Endothelial cell (in vitro differentiated cells): ENCODE measurements at regions not wholly inside any gene's neighbourhood (a gene's known extent, or its start where the extent isn't known, plus 50 kb on each side); places are given as distances from the start of the nearest gene placed in this dataset.

Source experiments
- DNase-seq: peaks from one replicate; pipeline ENCODE4 v3.0.0; 2021; ENCODE audit warnings: low spot score
- H3K27ac Mint-ChIP-seq: one replicate; pipeline ENCODE4 v1.8.0; 2021; ENCODE audit warnings: mixed read lengths, inconsistent platforms; ENCODE audit not compliant: unreplicated experiment
- H3K27me3 Mint-ChIP-seq: one replicate; pipeline ENCODE4 v1.8.0; 2021; ENCODE audit warnings: mild to moderate bottlenecking, moderate library complexity, mixed read lengths, inconsistent platforms; ENCODE audit not compliant: unreplicated experiment
- H3K36me3 Mint-ChIP-seq: one replicate; pipeline ENCODE4 v1.8.0; 2021; ENCODE audit warnings: mild to moderate bottlenecking, low read depth, mixed read lengths, inconsistent platforms; ENCODE audit not compliant: unreplicated experiment
- H3K4me1 Mint-ChIP-seq: one replicate; pipeline ENCODE4 v1.8.0; 2021; ENCODE audit warnings: mild to moderate bottlenecking, mixed read lengths, inconsistent platforms; ENCODE audit not compliant: unreplicated experiment
- H3K4me3 Mint-ChIP-seq: one replicate; pipeline ENCODE4 v1.8.0; 2021; ENCODE audit warnings: mild to moderate bottlenecking, mixed read lengths, inconsistent platforms; ENCODE audit not compliant: unreplicated experiment
- H3K9me3 Mint-ChIP-seq: one replicate; pipeline ENCODE4 v1.8.0; 2021; ENCODE audit warnings: mixed read lengths, inconsistent platforms; ENCODE audit not compliant: unreplicated experiment
- CTCF ChIP-seq: fragments of 200-600 bp; sonication (generic); IDR thresholded peaks from one replicate; pipeline ENCODE4 v1.5.0; 2021; ENCODE audit warnings: antibody characterized with exemption; ENCODE audit not compliant: unreplicated experiment

GRCh38 chr18:78582898-78583738 is 396.5 kb upstream of the SALL3 start:
- TF ChIP-seq CTCF: no peak
- no peak overlapping the region for H3K27ac Mint-ChIP-seq
- peaks cover 11% of the 10 kb centered on the region for H3K27me3 Mint-ChIP-seq
- H3K36me3 Mint-ChIP-seq: peaks cover 31% of the 10 kb centered on the region
- no peak for DNase-seq
- H3K4me3 Mint-ChIP-seq: no peak overlapping the region
- no peaks in the 10 kb centered on the region for H3K4me1 Mint-ChIP-seq
- H3K9me3 Mint-ChIP-seq: peaks cover 40% of the 10 kb centered on the region

GRCh38 chr18:78583739-78584458 is 395.7 kb upstream of the SALL3 start:
- Mint-ChIP-seq H3K36me3 (peaks cover 23% of the 10 kb centered on the region), H3K4me3 (no peak overlapping the region), H3K27ac (no peak overlapping the region), H3K27me3 (peaks cover 9% of the 10 kb centered on the region), H3K4me1 (no peaks in the 10 kb centered on the region), H3K9me3 (peaks cover 40% of the 10 kb centered on the region)
- TF ChIP-seq CTCF: no peak
- no peak for DNase-seq

GRCh38 chr18:78584459-78585022 is 395.1 kb upstream of the SALL3 start:
- peaks cover 22% of the 10 kb centered on the region for H3K36me3 Mint-ChIP-seq
- peaks cover 7% of the 10 kb centered on the region for H3K27me3 Mint-ChIP-seq
- no peak for DNase-seq
- H3K9me3 Mint-ChIP-seq: peaks cover 39% of the 10 kb centered on the region
- H3K4me1 Mint-ChIP-seq: no peaks in the 10 kb centered on the region
- TF ChIP-seq CTCF: no peak
- H3K4me3 Mint-ChIP-seq: no peak overlapping the region
- no peak overlapping the region for H3K27ac Mint-ChIP-seq

- H3K4me3 Mint-ChIP-seq: no peak overlapping the region
- no peak for DNase-seq
- peaks cover 11% of the 10 kb centered on the region for H3K36me3 Mint-ChIP-seq
- peaks cover 7% of the 10 kb centered on the region for H3K27me3 Mint-ChIP-seq
- H3K4me1 Mint-ChIP-seq: no peaks in the 10 kb centered on the region
- H3K9me3 Mint-ChIP-seq: peaks cover 39% of the 10 kb centered on the region
- no peak for TF ChIP-seq CTCF
- no peak overlapping the region for H3K27ac Mint-ChIP-seq
These were observed 393.0 kb upstream of the SALL3 start for GRCh38 chr18:78586586-78586985.

- TF ChIP-seq CTCF: no peak
- Mint-ChIP-seq H3K9me3 (peaks cover 37% of the 10 kb centered on the region), H3K27me3 (peaks cover 2% of the 10 kb centered on the region), H3K4me3 (no peak overlapping the region), H3K27ac (no peak overlapping the region), H3K4me1 (no peaks in the 10 kb centered on the region), H3K36me3 (peaks cover 8% of the 10 kb centered on the region)
- no peak for DNase-seq
These were observed 392.5 kb upstream of the SALL3 start for GRCh38 chr18:78587096-78587495.
